GM23338 (cell line): ENCODE measurements at regions not wholly inside any gene's neighbourhood (a gene's known extent, or its start where the extent isn't known, plus 50 kb on each side); places are given as distances from the start of the nearest gene placed in this dataset.

Source experiments
- ATAC-seq: fragments of 200-7000 bp; cut with Tn5 transposase; 3 replicates; pipeline ENCODE4 v1.9.1; 2020
- DNase-seq: peaks from one replicate; pipeline ENCODE4 v3.0.0-alpha.2; 2015; ENCODE audit warnings: low spot score
- H2AFZ ChIP-seq: fragments of 200-600 bp; sonication (generic); 2 replicates; pipeline ENCODE4 v1.8.0; 2016; ENCODE audit warnings: antibody characterized with exemption, mild to moderate bottlenecking, moderate library complexity
- H3F3A ChIP-seq: fragments of 200-600 bp; sonication (generic); replicated peaks from 2 replicates; pipeline ENCODE4 v1.8.0; 2017; ENCODE audit warnings: antibody characterized with exemption, mixed run types, low read depth
- H3K27ac ChIP-seq: fragments of 200-600 bp; sonication (generic); 2 replicates; pipeline ENCODE4 v1.6.1; 2016; ENCODE audit warnings: low read depth
- H3K27me3 ChIP-seq: fragments of 200-600 bp; sonication (generic); 2 replicates; pipeline ENCODE4 v1.8.0; 2016; ENCODE audit warnings: mild to moderate bottlenecking, mixed run types, moderate library complexity; ENCODE audit not compliant: insufficient read depth
- H3K36me3 ChIP-seq: fragments of 200-600 bp; sonication (generic); 2 replicates; pipeline ENCODE4 v1.8.0; 2016; ENCODE audit warnings: mild to moderate bottlenecking; ENCODE audit not compliant: insufficient read depth
- H3K4me1 ChIP-seq: fragments of 200-600 bp; sonication (generic); 2 replicates; pipeline ENCODE4 v1.8.0; 2016; ENCODE audit warnings: mild to moderate bottlenecking, moderate library complexity; ENCODE audit not compliant: insufficient read depth
- H3K4me2 ChIP-seq: fragments of 200-600 bp; sonication (generic); 2 replicates; pipeline ENCODE4 v1.7.1; 2017; ENCODE audit warnings: mixed run types
- H3K4me3 ChIP-seq: fragments of 200-600 bp; sonication (generic); 2 replicates; pipeline ENCODE4 v1.6.1; 2016; ENCODE audit warnings: mixed run types
- H3K79me2 ChIP-seq: fragments of 200-600 bp; sonication (generic); replicated peaks from 2 replicates; pipeline ENCODE4 v1.8.0; 2017; ENCODE audit warnings: mild to moderate bottlenecking; ENCODE audit not compliant: insufficient read depth
- H3K9me2 ChIP-seq: fragments of 200-600 bp; sonication (generic); 2 replicates; pipeline ENCODE4 v1.8.0; 2017; ENCODE audit not compliant: insufficient read depth
- H4K20me1 ChIP-seq: fragments of 200-600 bp; sonication (generic); replicated peaks from 2 replicates; pipeline ENCODE4 v1.8.0; 2017; ENCODE audit warnings: mild to moderate bottlenecking; ENCODE audit not compliant: insufficient read depth
- H3K27ac Mint-ChIP-seq: 2 replicates; pipeline ENCODE4 v1.8.0; 2020; ENCODE audit warnings: inconsistent platforms, mild to moderate bottlenecking, moderate library complexity, mixed read lengths
- H3K27me3 Mint-ChIP-seq: 3 replicates; pipeline ENCODE4 v1.8.0; 2022; ENCODE audit warnings: low read depth, mild to moderate bottlenecking, moderate library complexity, mixed read lengths, inconsistent platforms; ENCODE audit not compliant: insufficient read depth, poor library complexity
- H3K36me3 Mint-ChIP-seq: 3 replicates; pipeline ENCODE4 v1.8.0; 2021; ENCODE audit warnings: low read depth, mild to moderate bottlenecking, inconsistent platforms, moderate library complexity, mixed read lengths
- H3K4me1 Mint-ChIP-seq: 3 replicates; pipeline ENCODE4 v1.8.0; 2020; ENCODE audit warnings: mild to moderate bottlenecking, inconsistent platforms, mixed read lengths
- H3K4me3 Mint-ChIP-seq: 3 replicates; pipeline ENCODE4 v1.8.0; 2021; ENCODE audit warnings: moderate library complexity, mild to moderate bottlenecking, inconsistent platforms, mixed read lengths
- H3K9me3 Mint-ChIP-seq: 3 replicates; pipeline ENCODE4 v1.8.0; 2020; ENCODE audit warnings: moderate library complexity, mild to moderate bottlenecking, inconsistent platforms, mixed read lengths
- CREB1 ChIP-seq: fragments of 250-450 bp; sonication (Bioruptor Pico); IDR thresholded peaks from 2 replicates; pipeline ENCODE4 v1.5.0; 2020; ENCODE audit warnings: low read depth, mild to moderate bottlenecking, moderate library complexity
- EZH2 ChIP-seq: fragments of 200-600 bp; sonication (generic); IDR thresholded peaks from one replicate; pipeline ENCODE4 v1.8.0; 2017; ENCODE audit warnings: antibody characterized with exemption, mild to moderate bottlenecking, low read depth; ENCODE audit not compliant: unreplicated experiment
- EZH2phosphoT487 ChIP-seq: fragments of 200-600 bp; sonication (generic); IDR thresholded peaks from one replicate; pipeline ENCODE4 v1.8.1; 2018; ENCODE audit warnings: antibody characterized with exemption; ENCODE audit not compliant: unreplicated experiment
- JUNB ChIP-seq: IDR thresholded peaks from one replicate; pipeline ENCODE4 v1.6.1; 2016; ENCODE audit warnings: antibody characterized with exemption; ENCODE audit not compliant: unreplicated experiment
- NANOG ChIP-seq: IDR thresholded peaks from 2 replicates; pipeline ENCODE4 v1.6.1; 2016; ENCODE audit warnings: antibody characterized with exemption, borderline replicate concordance
- POLR2AphosphoS5 ChIP-seq: IDR thresholded peaks from 2 replicates; pipeline ENCODE4 v1.6.1; 2016; ENCODE audit warnings: antibody characterized with exemption, low read depth
- STAT1 ChIP-seq: IDR thresholded peaks from one replicate; pipeline ENCODE4 v1.6.1; 2016; ENCODE audit warnings: antibody characterized with exemption; ENCODE audit not compliant: unreplicated experiment
- ZNF114 ChIP-seq: fragments of 250-450 bp; sonication (Bioruptor Pico); IDR thresholded peaks from 2 replicates; pipeline ENCODE4 v1.5.0; 2020; ENCODE audit warnings: mild to moderate bottlenecking, moderate library complexity
- ZNF331 ChIP-seq: fragments of 250-450 bp; sonication (Bioruptor Pico); IDR thresholded peaks from 2 replicates; pipeline ENCODE4 v1.5.0; 2020; ENCODE audit warnings: low read depth, mild to moderate bottlenecking, moderate library complexity
- TF ChIP-seq, protein P1 (sequence below): IDR thresholded peaks from one replicate; pipeline ENCODE4 v1.6.1; 2018; ENCODE audit warnings: antibody characterized with exemption; ENCODE audit not compliant: unreplicated experiment
- TF ChIP-seq, protein P2 (sequence below), 2 experiments: fragments of 200-600 bp in 1 of 2; sonication (generic) in 1 of 2; conservative IDR thresholded peaks; 2 replicates each; pipeline versions ENCODE4 v1.5.1 to v1.6.1; 2016 to 2017; ENCODE audit warnings: antibody characterized with exemption in 2 of 2, low read depth in 2 of 2, mild to moderate bottlenecking in 2 of 2, moderate library complexity in 1 of 2
- TF ChIP-seq, protein P3 (sequence below): fragments of 250-450 bp; sonication (Bioruptor Pico); IDR thresholded peaks from 2 replicates; pipeline ENCODE4 v1.5.0; 2020; ENCODE audit warnings: mild to moderate bottlenecking, moderate library complexity
- TF ChIP-seq, protein P4 (sequence below): IDR thresholded peaks from 2 replicates; pipeline ENCODE4 v1.6.1; 2016; ENCODE audit warnings: antibody characterized with exemption

DNA sequence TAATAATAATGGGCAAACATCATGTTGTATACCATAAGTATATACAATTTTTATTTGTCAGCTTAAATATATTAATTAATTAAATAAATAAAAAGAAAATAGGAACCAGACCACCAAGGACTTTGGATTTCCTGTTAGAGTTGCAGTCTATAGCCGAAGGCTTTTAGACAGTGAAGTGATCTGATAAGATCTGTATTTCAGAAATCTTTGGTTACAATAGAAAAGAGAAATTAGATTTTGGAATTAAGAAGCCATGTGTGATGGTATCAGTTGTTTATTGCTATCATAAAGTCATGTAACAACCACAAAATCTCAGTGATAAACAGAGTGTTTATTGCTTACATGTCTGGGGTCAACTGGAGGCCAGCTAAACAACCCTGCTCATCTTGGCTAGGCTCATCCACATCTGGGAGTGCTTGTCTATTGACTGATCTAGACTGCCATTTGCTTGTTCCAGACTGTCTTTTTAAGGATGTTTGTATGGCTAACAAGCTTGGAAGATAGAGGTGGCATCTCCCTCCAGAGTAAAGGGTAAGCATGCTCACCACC, 142.1 kb upstream of the USP9X start:
- Mint-ChIP-seq H3K9me3 (no peaks in the 10 kb centered on the region; the same call in 1 of the 3 replicates), H3K27ac (no peak overlapping the region), H3K27me3 (peaks cover 2% of the 10 kb centered on the region), H3K4me1 (peaks cover 7% of the 10 kb centered on the region), H3K4me3 (no peak overlapping the region), H3K36me3 (peaks cover 3% of the 10 kb centered on the region; the same call in 2 of the 3 replicates)
- Histone ChIP-seq H3K36me3 (no peaks in the 10 kb centered on the region), H2AFZ (no peak overlapping the region), H3K27ac (no peak overlapping the region), H3F3A (no peaks in the 10 kb centered on the region), H4K20me1 (no peaks in the 10 kb centered on the region), H3K9me2 (no peaks in the 10 kb centered on the region), H3K4me3 (no peak overlapping the region), H3K79me2 (no peaks in the 10 kb centered on the region), H3K4me2 (no peak overlapping the region), H3K4me1 (no peaks in the 10 kb centered on the region), H3K27me3 (no peaks in the 10 kb centered on the region)
- DNase-seq, result no peak
- TF ChIP-seq ZNF331, result no peak
- TF ChIP-seq EZH2, result no peak
- TF ChIP-seq, protein P1, sequence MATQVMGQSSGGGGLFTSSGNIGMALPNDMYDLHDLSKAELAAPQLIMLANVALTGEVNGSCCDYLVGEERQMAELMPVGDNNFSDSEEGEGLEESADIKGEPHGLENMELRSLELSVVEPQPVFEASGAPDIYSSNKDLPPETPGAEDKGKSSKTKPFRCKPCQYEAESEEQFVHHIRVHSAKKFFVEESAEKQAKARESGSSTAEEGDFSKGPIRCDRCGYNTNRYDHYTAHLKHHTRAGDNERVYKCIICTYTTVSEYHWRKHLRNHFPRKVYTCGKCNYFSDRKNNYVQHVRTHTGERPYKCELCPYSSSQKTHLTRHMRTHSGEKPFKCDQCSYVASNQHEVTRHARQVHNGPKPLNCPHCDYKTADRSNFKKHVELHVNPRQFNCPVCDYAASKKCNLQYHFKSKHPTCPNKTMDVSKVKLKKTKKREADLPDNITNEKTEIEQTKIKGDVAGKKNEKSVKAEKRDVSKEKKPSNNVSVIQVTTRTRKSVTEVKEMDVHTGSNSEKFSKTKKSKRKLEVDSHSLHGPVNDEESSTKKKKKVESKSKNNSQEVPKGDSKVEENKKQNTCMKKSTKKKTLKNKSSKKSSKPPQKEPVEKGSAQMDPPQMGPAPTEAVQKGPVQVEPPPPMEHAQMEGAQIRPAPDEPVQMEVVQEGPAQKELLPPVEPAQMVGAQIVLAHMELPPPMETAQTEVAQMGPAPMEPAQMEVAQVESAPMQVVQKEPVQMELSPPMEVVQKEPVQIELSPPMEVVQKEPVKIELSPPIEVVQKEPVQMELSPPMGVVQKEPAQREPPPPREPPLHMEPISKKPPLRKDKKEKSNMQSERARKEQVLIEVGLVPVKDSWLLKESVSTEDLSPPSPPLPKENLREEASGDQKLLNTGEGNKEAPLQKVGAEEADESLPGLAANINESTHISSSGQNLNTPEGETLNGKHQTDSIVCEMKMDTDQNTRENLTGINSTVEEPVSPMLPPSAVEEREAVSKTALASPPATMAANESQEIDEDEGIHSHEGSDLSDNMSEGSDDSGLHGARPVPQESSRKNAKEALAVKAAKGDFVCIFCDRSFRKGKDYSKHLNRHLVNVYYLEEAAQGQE, result no peak
- TF ChIP-seq, protein P2, sequence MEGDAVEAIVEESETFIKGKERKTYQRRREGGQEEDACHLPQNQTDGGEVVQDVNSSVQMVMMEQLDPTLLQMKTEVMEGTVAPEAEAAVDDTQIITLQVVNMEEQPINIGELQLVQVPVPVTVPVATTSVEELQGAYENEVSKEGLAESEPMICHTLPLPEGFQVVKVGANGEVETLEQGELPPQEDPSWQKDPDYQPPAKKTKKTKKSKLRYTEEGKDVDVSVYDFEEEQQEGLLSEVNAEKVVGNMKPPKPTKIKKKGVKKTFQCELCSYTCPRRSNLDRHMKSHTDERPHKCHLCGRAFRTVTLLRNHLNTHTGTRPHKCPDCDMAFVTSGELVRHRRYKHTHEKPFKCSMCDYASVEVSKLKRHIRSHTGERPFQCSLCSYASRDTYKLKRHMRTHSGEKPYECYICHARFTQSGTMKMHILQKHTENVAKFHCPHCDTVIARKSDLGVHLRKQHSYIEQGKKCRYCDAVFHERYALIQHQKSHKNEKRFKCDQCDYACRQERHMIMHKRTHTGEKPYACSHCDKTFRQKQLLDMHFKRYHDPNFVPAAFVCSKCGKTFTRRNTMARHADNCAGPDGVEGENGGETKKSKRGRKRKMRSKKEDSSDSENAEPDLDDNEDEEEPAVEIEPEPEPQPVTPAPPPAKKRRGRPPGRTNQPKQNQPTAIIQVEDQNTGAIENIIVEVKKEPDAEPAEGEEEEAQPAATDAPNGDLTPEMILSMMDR (conservative IDR thresholded peaks at IDR 0.05; ENCODE audit: low read depth in 2 of 2), result no peak
- TF ChIP-seq, protein P3, sequence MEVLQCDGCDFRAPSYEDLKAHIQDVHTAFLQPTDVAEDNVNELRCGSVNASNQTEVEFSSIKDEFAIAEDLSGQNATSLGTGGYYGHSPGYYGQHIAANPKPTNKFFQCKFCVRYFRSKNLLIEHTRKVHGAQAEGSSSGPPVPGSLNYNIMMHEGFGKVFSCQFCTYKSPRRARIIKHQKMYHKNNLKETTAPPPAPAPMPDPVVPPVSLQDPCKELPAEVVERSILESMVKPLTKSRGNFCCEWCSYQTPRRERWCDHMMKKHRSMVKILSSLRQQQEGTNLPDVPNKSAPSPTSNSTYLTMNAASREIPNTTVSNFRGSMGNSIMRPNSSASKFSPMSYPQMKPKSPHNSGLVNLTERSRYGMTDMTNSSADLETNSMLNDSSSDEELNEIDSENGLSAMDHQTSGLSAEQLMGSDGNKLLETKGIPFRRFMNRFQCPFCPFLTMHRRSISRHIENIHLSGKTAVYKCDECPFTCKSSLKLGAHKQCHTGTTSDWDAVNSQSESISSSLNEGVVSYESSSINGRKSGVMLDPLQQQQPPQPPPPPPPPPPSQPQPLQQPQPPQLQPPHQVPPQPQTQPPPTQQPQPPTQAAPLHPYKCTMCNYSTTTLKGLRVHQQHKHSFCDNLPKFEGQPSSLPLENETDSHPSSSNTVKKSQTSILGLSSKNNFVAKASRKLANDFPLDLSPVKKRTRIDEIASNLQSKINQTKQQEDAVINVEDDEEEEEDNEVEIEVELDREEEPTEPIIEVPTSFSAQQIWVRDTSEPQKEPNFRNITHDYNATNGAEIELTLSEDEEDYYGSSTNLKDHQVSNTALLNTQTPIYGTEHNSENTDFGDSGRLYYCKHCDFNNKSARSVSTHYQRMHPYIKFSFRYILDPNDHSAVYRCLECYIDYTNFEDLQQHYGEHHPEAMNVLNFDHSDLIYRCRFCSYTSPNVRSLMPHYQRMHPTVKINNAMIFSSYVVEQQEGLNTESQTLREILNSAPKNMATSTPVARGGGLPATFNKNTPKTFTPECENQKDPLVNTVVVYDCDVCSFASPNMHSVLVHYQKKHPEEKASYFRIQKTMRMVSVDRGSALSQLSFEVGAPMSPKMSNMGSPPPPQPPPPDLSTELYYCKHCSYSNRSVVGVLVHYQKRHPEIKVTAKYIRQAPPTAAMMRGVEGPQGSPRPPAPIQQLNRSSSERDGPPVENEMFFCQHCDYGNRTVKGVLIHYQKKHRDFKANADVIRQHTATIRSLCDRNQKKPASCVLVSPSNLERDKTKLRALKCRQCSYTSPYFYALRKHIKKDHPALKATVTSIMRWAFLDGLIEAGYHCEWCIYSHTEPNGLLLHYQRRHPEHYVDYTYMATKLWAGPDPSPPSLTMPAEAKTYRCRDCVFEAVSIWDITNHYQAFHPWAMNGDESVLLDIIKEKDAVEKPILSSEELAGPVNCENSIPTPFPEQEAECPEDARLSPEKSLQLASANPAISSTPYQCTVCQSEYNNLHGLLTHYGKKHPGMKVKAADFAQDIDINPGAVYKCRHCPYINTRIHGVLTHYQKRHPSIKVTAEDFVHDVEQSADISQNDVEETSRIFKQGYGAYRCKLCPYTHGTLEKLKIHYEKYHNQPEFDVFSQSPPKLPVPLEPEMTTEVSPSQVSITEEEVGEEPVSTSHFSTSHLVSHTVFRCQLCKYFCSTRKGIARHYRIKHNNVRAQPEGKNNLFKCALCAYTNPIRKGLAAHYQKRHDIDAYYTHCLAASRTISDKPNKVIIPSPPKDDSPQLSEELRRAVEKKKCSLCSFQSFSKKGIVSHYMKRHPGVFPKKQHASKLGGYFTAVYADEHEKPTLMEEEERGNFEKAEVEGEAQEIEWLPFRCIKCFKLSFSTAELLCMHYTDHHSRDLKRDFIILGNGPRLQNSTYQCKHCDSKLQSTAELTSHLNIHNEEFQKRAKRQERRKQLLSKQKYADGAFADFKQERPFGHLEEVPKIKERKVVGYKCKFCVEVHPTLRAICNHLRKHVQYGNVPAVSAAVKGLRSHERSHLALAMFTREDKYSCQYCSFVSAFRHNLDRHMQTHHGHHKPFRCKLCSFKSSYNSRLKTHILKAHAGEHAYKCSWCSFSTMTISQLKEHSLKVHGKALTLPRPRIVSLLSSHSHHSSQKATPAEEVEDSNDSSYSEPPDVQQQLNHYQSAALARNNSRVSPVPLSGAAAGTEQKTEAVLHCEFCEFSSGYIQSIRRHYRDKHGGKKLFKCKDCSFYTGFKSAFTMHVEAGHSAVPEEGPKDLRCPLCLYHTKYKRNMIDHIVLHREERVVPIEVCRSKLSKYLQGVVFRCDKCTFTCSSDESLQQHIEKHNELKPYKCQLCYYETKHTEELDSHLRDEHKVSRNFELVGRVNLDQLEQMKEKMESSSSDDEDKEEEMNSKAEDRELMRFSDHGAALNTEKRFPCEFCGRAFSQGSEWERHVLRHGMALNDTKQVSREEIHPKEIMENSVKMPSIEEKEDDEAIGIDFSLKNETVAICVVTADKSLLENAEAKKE, result no peak
- TF ChIP-seq CREB1 (CRISPR knock-in tag), result no peak
- TF ChIP-seq STAT1, result no peak
- TF ChIP-seq NANOG, result no peak
- TF ChIP-seq JUNB, result no peak
- no peak for TF ChIP-seq POLR2AphosphoS5
- TF ChIP-seq, protein P4, sequence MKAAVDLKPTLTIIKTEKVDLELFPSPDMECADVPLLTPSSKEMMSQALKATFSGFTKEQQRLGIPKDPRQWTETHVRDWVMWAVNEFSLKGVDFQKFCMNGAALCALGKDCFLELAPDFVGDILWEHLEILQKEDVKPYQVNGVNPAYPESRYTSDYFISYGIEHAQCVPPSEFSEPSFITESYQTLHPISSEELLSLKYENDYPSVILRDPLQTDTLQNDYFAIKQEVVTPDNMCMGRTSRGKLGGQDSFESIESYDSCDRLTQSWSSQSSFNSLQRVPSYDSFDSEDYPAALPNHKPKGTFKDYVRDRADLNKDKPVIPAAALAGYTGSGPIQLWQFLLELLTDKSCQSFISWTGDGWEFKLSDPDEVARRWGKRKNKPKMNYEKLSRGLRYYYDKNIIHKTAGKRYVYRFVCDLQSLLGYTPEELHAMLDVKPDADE, result no peak
- no peak for TF ChIP-seq ZNF114
- no peak for TF ChIP-seq EZH2phosphoT487
- ATAC-seq, result no peak
